ENCODE measurements at regions not wholly inside any gene's neighbourhood (a gene's known extent, or its start where the extent isn't known, plus 50 kb on each side); places are given as distances from the start of the nearest gene placed in this dataset.

DNA sequence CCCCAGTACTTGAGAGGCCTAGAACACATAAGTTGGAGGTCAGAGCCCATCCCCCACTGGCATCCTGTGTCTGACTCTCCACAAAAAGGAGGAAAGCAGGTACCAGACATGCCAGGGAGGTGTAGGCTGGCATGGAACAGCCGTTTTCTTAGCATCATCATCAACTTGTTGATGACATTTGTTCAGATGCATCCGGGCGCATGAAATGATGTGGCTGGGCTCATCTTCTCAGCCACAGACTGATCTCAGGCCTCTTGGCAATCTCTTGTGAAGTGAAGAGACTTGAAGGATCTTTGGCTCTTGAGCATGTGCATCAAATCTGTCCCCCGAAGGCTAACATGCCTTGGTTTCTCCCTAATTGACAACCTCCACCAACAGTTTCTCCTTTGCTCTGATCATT is 243.3 kb downstream of the TSN start:
- H3K4me3 ChIP-seq = no peak overlapping the region
- H3K36me3 ChIP-seq = no peaks in the 10 kb centered on the region
- no peaks in the 10 kb centered on the region for H3K9me3 ChIP-seq
- intact Hi-C loops (cut with DNase I) = no loop called here
- DNase-seq = no peak
- H3K4me1 ChIP-seq (ENCODE audit: insufficient read depth) = no peaks in the 10 kb centered on the region
- no peak overlapping the region for H3K27ac ChIP-seq
- TF ChIP-seq, protein P1, sequence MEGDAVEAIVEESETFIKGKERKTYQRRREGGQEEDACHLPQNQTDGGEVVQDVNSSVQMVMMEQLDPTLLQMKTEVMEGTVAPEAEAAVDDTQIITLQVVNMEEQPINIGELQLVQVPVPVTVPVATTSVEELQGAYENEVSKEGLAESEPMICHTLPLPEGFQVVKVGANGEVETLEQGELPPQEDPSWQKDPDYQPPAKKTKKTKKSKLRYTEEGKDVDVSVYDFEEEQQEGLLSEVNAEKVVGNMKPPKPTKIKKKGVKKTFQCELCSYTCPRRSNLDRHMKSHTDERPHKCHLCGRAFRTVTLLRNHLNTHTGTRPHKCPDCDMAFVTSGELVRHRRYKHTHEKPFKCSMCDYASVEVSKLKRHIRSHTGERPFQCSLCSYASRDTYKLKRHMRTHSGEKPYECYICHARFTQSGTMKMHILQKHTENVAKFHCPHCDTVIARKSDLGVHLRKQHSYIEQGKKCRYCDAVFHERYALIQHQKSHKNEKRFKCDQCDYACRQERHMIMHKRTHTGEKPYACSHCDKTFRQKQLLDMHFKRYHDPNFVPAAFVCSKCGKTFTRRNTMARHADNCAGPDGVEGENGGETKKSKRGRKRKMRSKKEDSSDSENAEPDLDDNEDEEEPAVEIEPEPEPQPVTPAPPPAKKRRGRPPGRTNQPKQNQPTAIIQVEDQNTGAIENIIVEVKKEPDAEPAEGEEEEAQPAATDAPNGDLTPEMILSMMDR (IDR thresholded peaks at IDR 0.05) = no peak
- TF ChIP-seq EP300 (IDR thresholded peaks at IDR 0.05) (no peak), POLR2A (IDR thresholded peaks at IDR 0.05) (no peak)
- 62 to 68% (median 67%) methylated on average over 4 of the region's 4 CpGs for WGBS, 3 donors
- H3K27me3 ChIP-seq = no peaks in the 10 kb centered on the region

DNA sequence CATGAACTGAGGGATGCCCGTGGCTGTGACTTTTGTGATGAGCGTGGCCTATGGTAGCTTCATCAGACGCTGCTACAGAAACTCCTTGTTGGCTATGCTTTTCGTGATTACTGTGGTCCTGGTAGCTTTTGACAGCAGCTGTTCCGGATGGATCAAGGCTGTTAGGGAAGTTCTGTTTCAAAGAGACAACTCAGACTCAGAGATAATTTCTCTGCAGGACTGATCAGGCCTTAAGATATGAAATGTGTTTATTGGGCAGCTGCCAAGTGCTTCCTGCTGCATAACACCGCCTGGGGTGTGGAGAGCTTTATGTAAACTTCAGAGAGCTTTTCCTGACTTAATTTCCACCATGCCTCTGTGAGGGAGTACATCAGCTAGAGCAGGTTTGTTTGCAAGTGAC is 243.8 kb downstream of the TSN start:
- Histone ChIP-seq H3K27me3 (no peaks in the 10 kb centered on the region), H3K4me3 (no peak overlapping the region), H3K9me3 (no peaks in the 10 kb centered on the region), H3K36me3 (no peaks in the 10 kb centered on the region), H3K4me1 (ENCODE audit: insufficient read depth) (no peaks in the 10 kb centered on the region), H3K27ac (no peak overlapping the region)
- intact Hi-C loops (cut with DNase I) = no loop called here
- WGBS, 3 donors = 16 to 29% (median 26%) methylated on average over 6 of the region's 6 CpGs
- TF ChIP-seq, protein P1 (IDR thresholded peaks at IDR 0.05) = no peak
- TF ChIP-seq EP300 (IDR thresholded peaks at IDR 0.05) (no peak), POLR2A (IDR thresholded peaks at IDR 0.05) (no peak)
- no peak for DNase-seq

DNA sequence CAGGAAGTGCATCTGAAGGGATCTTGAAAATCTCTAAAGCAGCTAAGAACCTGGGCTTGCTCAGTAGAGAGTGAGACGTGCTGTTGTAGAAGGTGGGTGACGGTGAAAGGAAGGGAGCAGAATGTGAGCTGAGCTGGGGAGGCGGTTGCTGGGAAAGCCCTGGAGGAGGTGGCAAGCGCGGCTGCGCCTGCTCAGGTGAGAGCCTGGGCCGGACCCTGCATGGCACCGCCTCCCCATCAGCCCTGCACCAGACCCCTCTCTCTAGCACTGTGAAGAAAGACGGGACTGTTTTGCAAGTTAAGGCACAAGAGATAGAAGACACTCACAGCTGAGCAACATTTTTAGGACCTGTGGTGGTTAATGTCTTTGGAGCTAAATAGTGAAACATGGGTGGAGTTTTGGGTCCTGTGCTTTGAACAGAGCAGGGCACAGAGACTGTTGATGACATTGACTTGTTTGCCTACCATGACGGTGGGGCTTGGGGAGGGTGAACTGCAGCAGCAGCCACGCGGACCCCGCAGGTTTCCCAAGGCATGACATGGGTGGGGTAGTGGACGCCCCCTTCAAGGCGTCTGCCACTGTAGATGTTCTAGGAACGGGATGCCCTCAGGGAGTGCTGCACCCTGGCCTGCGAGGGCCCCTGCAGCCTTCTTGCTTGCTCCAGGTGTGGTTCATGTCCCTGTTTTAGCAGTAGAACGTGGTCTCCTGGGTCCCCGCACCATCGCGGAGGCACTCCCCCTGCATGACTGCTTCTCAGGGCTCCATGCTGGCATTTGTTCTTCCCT is 245.3 kb downstream of the TSN start:
- Histone ChIP-seq H3K27ac (no peak overlapping the region), H3K27me3 (no peaks in the 10 kb centered on the region), H3K4me1 (ENCODE audit: insufficient read depth) (no peaks in the 10 kb centered on the region), H3K36me3 (no peaks in the 10 kb centered on the region), H3K9me3 (no peaks in the 10 kb centered on the region), H3K4me3 (no peak overlapping the region)
- no peak for DNase-seq
- 93 to 96% (median 93%) methylated on average over 21 of the region's 21 CpGs for WGBS, 3 donors
- intact Hi-C loops (cut with DNase I) = no loop called here
- TF ChIP-seq, protein P1 (IDR thresholded peaks at IDR 0.05) = no peak
- no peak for TF ChIP-seq EP300 (IDR thresholded peaks at IDR 0.05)
- no peak for TF ChIP-seq POLR2A (IDR thresholded peaks at IDR 0.05)

DNA sequence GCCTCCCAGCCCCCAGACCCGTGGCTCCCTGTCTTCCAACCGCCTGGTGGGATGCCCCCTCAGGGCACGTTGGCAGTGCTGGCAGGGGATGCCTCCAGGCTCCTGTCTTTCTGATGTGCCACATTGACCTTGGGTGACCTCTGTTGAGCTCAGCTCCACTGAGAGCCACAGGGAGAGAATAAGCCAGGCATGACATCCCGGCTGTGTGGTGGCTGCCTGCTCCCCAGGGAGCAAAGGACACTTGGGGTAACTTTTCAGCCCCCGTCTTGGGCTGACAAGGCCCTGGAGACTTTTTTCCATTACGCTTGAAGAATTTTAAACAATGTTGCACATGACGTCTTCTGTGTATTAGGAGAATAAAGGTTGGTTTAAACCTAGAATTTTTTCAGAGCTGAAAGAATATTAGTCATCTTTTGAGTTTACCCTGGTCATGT is 246.0 kb downstream of the TSN start:
- no peak overlapping the region for H3K27ac ChIP-seq
- H3K36me3 ChIP-seq = no peaks in the 10 kb centered on the region
- H3K4me3 ChIP-seq = no peak overlapping the region
- H3K27me3 ChIP-seq = no peaks in the 10 kb centered on the region
- WGBS, 3 donors = 82 to 89% (median 88%) methylated on average over 7 of the region's 7 CpGs
- no peaks in the 10 kb centered on the region for H3K4me1 ChIP-seq (ENCODE audit: insufficient read depth)
- no peak for DNase-seq
- intact Hi-C loops (cut with DNase I) = no loop called here
- H3K9me3 ChIP-seq = no peaks in the 10 kb centered on the region
- TF ChIP-seq EP300 (IDR thresholded peaks at IDR 0.05) (no peak), POLR2A (IDR thresholded peaks at IDR 0.05) (no peak)
- TF ChIP-seq, protein P1 (IDR thresholded peaks at IDR 0.05) = no peak

Data from ovary (tissue), 7 donors.